ENCODE measurements at regions not wholly inside any gene's neighbourhood (a gene's known extent, or its start where the extent isn't known, plus 50 kb on each side); places are given as distances from the start of the nearest gene placed in this dataset.
"Not testable (repeated sequence)": the region's sequence is repeated elsewhere in the genome, so short reads cannot be mapped to it uniquely, and the experiment has no call there.

GRCh38 chr10:34878651-34879050 lies 63.6 kb upstream of the PARD3 start:
- not testable (repeated sequence) for TF ChIP-seq ELF1, CTCF (CRISPR knock-in tag; IDR thresholded peaks at IDR 0.05)
